ENCODE measurements at regions not wholly inside any gene's neighbourhood (a gene's known extent, or its start where the extent isn't known, plus 50 kb on each side); places are given as distances from the start of the nearest gene placed in this dataset.

DNA sequence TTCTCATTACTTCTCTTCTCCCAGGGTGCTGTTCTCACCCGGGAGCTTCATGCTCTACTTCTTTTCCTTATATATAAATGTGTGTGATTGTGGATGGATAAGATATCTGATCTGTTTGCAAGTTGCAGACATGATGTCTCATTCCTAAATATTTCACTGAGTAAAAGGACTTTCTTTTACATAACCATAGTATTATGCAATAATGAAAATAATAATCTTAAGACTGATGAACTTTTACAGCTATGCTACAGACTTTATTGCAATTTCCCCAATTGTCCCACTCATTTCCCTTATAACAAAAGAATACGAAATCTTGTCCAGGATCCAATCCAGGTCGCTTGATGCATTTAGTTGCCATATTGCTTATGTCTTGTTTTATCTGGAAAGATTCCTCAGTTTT, 284.5 kb upstream of the JAG1 start:
- DNase-seq: no peak

DNA sequence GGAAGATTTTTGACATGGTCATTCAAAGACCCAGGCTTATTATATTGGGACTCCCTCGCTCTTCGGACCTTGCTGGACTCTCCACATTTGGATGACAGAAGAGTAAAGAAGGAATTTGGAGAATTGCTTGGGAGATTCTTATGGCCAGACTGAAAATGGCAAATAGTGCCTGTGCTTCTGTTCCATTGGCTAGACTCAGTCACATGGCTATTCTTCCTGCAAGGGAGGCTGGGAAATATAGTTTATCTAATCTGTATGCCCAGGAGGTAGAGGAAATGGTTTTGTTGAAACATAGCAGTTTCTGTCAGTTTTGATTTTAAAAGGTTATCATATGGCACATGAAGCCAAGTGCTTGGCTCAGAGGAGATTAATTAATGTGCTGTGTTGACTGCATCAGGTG, 286.6 kb upstream of the JAG1 start:
- DNase-seq: no peak

DNA sequence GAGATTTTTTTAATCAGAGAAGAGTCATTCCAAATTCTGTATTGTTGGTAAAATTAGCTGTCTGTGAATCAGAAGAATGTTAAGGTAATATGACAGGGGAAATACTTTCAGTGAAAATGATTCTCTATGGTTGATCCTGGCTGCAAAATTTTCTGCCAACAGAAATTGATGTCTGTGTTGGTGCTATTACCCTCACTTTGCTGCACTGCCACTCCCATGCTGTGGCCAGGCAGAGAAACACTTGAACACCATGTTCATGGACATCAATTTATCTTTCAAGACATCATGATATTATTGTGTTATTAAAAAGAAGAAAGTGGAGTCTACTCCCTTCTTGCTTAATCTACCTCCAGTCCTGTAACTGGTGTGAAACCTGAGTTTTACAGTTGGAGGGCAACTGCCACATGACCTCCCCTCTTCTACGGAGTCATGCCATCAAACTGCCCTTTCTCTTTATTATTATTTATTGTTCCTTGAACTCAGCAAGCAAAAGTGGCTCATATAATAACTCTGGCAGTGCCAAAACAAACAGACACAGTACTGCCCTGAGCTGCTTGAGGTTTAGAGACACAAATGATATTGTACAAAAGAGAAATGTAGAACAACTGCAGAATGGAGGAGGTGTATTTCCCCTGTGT, 288.0 kb upstream of the JAG1 start:
- DNase-seq: no peak

DNA sequence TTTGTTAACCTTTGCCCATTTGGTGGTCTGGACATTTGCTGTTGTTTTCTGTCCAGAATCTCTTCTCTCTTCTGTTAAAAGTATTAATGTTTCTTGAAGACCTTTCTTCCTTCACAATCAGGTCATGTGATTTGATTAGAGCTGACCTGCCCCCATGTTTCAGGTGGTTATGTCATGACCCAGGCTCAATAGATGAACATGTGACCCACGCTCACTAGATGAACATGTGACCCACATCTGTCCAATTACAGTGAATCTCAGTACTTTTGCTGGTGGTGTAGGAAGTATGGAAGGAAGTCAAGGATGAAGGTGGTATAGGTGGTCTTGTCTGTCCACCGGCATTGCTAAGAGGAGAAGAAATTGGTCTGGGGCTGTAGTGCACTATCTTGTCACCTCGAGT, 289.1 kb upstream of the JAG1 start:
- DNase-seq: no peak

DNA sequence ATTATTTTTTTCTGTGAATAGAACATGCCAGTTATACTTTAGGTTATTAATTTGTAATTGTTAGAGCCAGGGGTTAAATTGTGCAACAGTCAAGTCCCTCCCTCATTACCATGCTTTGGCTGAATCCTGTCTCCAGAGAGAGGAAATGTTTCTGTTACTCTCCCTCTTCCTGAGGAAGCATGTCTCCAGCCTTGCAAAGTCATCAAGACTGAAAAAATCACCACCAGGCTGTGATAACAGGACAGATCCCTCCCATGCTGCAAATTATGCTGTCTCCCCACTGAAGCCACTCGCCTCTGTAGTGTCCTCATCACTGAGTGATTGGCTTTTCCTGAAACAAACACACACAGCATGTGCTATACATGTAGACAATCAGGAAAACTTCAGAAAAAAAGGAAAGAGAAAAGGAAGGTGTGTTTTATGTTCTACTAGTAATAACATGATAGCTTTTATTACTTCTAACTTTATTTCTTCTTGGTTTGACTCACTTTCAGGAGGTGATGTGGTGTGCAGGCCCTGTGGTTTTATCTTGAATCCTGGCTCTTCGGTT, 290.0 kb upstream of the JAG1 start:
- DNase-seq: no peak

DNA sequence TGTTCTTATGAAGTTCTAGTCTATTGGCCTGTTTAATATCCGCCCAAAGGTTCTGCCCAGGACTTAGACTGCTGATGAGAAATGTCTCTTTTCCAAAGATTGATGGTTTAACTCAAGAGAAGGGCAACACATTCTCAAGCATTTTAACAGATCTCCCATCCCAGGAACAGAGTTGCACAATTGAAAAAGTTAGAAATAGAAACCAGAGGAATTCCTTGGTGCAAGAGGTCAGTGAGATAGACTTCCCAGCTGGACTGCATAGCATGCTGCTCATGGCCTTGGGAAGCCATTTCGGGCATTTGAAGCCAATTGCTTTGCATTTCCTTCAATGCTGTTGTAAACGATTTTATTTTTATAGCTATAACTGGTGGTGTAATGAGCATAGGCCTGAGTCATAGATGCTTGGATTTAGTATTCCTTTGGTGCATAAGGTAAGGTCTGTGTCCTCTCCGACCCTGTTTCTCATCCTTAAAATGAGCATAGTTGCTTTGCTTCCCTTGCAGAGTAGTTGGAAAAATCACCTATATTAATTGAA, 292.2 kb upstream of the JAG1 start:
- DNase-seq: no peak

DNA sequence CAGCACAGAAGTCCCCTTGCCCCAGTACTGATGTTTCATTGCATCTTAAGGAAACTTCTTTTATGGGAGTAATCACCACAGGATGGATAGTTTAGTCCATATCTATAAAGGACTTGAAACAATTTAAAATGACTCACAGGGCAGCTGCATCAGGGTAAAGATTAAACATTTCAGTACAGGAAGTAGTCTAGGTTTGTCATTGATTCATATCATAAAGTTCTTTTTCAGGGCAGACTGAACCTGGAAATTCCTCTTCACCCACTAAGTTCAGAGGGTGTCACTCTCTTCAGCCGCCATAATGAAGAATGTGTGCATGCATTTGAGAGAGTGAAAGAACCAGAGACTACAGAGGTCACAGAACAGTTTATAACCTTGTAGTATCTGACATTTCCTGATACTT, 296.3 kb upstream of the JAG1 start:
- DNase-seq: peak; percentile 34

DNA sequence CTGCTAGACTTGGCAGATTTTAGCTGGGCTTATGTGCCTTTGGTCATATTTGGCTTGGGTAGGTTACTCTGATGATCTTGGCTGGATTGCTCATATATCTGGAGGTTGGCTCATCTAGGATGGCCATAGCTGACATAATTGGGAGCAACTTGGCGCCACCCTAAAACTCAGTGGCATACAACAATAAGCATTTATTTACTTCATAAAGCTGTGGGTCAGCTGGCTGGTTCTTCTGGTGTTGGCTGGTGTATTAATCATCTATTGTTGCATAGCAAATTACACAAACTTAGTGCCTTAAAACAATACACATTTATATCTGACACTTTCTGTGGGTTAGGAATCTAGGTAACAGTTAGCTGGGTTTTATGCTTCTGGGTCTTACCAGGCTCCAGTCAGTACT, 297.3 kb upstream of the JAG1 start:
- no peak for DNase-seq

DNA sequence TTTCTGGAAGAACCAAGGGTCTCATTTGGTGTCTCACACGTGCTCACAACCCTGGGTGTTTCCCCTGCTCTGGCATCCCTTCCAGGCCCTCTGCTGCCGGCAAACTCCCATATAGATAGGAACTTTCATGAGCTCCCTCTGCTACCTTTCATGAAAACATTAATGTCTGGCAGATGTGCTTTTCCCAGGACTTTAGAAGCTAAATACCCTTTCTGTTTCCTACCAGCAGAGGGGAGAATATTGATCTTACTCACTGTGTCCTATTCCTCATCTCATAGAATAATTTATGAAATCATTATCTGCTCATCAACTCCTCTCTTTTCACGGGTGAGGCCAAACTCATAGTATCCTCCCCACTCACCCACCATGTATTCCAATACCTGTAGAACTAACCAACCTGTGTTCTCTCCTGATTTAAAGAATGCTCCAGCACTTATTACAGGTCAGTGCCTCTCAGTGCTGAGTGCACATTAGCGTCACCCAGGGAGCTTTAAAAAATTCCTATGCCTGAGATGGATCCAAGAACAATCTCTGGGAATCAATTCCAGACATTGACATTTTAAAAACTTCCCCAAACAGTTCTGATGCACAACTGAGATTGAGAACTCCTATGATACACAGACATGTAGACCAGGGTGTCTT, 298.5 kb upstream of the JAG1 start:
- no peak for DNase-seq

DNA sequence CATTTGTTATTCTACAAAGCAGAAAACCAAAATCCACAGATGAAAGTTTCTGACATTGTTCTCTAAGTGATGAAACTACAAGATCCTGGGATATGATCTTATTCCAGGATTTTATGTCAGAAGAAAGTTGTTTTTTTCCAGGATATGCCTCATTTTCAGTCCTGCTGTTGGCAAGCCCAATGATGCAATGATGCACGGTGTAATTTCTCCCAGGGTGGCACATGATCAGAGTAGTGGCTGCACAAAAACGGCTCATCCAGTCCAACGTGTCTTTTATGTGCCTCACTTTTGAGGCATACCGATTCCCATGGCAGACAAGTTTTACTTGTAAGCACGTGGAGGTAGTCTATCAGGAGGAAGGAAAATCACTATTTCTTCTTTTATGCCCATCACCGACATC, 302.3 kb upstream of the JAG1 start:
- DNase-seq: no peak

DNA sequence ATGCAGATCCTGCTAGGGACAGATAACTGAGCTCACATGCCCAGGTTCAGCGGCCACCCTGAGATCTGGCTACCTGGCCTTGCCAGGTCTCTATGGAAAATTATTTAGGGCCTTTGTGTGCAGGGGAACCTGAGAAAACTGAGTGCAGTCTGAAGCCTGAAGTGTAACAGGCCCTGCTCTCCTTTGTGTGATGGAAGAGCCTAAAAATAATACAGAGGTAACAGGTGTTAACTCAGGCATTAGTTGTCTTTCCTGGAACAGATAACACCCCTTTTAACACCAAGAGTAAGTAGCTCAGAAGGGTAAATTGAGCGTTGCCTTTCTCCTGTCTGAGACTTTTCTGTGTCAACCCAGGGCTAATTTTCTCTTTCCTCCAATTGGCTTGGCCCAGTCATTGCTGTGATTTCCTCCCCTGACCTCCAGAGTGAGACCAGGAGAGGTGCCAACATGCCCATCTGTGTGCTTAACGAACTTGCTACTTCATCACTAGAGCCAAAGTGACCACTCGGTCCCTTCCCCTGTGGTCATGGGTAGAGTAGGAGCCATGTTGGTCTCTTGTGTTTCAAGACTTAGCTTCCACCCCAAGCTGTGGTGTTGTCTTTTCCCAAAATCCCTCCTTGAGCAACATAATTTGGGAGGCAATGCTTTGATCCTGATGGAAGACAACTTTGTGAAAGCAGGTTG, 304.4 kb upstream of the JAG1 start:
- no peak for DNase-seq

DNA sequence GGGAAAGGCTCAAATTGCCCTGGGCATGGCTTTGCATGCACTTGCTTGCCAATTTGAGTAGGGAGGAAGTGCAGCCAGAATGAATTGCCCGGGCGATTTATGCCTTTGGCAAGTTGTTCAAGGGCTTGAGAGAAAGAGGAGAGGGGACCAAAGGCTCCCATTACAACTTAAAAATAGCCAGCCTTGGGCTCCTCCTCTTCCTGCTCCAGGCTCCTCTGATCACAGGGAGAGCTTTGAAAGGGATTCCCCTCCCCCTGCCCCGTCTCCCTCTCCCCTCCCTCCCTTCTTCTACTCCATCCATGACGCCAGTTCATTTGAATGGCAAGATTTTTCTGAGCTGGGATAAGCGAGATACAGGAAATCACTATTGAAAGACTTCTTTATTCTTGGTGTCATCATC, 304.9 kb upstream of the JAG1 start:
- no peak for DNase-seq

DNA sequence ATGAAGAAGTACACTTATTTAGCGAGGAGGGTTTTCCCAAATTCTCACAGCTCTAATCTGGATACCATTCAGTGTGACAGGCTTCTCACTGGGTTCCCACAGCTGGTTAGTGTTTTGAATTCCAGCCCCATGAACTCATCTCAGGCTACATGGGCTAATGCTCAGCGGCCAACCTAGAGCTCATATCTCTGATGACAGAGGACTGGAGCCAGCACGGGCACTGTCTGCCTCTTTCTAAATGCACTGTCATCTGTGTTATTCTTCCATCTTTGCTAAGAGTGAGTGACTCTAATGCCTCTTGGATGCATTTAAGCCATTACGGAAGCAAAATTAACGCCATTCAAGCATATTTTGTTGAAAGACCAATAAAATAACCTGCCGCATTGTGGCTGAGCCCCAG, 308.9 kb upstream of the JAG1 start:
- DNase-seq: peak; percentile 90

DNA sequence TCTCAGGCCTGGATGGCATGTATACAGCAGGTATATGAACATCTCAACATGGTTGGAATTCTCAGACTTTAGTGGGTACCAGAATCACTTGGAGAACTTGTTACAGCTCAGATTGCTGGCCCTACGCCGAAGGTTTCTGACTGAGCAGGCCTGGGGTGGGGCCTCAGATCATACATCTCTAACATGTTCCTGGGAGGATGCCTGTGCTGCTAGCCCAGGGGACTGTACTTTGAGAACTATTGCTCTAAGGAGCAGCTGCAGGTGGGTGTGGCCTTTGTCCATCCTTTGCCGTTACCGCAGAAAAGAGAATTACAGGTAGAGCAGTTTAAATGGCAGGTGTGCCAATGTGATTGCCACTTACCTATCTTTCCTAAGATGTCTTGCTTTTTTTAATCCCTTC, 310.5 kb upstream of the JAG1 start:
- no peak for DNase-seq

DNA sequence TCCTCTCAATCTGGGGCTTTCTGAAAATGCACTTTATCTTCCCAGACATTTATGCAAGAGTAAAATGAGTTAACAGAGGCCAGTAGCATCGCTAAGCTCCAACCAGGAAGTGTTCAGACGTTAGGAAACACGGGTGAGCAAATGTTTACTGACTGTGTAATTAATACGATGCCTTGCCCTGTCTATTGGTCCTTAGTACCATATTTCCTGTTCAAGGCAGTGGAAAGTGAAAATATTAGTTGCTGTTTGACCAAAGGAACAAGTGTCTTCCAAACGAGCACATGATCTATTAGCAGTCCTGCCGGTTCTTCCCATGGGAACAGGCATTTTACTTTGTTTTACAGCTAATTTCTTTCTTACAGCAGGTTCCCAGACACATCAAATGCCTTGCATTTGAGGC, 311.1 kb upstream of the JAG1 start:
- DNase-seq: no peak

DNA sequence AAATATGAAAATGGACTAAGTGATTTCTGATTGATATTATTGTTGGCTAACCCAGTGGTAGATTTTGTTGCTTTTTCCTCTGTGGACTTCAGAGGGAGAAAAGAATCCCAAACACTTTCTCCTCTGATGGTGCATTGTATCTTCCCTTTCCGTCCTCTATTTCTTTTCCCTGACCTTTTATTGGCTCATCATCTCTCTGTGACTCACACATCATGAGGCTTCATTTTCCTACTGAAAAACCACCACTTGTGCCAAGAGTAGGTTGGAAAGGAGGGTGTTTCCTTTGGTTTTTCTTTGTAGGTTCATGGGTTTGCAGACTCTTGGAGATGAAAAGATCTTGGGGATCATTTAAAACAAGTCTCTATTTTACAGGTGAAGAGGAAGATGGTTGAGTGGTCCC, 311.7 kb upstream of the JAG1 start:
- peak; percentile 56 for DNase-seq

DNA sequence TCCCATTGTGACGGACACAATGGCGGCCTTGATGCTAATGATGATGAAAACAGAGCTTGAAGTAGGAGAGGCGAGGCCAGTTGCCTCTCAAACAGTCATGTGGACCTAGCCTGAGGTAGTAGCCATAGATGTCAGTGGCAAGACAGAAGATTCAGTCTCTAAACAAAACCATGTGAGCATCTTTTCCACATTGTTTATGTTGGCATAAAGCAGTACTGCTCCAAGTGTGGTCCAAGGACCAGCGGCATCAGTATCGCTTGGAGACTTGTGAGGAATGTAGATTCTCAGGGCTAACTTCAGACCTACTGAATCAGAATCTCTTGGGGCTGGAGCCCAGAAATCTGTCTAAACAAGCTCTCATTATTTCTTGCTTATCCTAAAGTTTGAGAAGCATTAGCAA, 312.8 kb upstream of the JAG1 start:
- DNase-seq: peak; percentile 75

DNA sequence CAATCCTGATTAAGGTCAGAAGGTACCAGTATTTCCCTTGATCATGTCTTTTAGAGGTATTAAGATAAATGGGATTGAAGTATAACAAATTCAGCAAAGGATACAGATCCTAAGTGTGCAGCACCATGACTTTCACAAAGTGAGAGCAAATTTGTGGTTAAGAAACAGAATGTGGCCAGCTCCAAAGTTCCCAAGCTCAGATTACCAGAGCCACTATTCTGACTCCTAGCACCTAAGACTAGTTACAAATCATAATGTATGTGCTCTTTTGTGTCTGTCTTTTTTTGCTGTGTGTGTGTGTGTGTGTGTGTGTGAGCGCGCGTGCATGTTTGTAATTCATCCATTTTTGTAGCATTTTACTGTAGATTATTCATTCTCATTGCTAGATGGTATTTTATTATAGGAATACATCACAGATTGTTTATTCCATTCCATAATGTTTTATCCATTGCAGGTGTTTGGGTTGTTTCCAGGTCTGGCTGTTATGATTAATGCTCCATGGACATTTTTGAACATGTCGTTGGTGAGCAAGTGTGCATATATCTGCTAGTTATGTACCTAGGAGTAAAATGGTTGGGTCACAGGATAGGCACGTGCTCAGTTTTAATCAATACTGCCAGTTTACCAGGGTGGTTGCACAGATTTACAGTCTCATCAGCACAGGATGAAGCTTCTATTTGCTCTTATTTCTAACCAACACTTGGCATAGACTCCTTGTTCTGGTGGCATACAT, 314.0 kb upstream of the JAG1 start:
- DNase-seq: no peak

DNA sequence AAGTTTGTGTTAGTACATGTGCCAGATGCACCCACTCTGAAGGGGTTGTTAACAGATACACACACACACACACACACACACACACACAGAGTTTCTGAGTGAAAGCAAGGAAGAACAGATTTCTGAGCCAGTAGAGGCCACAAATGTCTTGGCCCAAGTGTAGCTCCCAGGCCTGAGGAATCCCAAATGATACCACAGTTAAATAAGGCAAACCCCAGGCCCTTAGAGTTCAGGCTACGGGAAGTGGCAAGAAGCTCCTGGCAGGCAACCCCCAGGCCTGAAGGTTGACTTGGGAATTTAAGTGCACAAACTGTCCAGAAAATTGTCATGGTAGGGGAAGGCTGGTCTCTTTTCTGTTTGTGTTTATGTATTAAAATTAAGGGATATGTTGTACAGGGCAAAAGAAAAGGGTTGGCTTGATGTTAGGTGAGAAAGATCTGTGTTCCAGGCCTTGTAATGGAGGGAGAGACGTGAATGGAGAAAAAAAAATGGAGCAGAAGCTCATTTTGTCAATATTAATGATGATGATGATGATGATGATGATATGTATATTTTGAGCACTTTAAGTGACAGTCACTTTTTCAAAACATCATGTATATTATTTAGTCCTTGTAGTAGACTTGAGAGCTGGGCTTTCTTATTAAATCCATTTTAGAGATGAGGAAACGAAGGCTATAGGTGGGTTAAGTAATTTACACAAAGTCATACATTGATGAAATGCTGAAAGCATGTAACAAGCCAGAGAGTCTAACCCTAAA, 317.0 kb upstream of the JAG1 start:
- no peak for DNase-seq

DNA sequence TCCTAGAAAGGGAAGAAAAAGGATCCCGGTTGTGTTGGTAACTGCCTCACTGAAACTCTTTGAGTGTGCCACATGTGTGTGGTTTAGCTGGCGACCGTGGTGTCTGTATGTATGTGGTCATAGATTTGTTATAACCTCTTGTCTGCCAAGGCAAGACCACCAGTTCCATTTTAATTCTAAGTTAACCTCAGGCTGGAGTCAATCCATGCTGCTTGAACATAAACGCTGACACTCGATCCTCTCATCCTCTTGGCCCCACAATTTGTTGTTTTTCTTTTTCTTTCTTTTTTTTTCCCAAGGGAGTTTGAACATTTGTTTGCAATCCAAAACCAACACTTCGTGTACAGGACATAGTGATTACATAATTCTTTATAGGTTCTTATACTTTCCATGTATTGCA, 318.9 kb upstream of the JAG1 start:
- DNase-seq: peak; percentile 40

DNA sequence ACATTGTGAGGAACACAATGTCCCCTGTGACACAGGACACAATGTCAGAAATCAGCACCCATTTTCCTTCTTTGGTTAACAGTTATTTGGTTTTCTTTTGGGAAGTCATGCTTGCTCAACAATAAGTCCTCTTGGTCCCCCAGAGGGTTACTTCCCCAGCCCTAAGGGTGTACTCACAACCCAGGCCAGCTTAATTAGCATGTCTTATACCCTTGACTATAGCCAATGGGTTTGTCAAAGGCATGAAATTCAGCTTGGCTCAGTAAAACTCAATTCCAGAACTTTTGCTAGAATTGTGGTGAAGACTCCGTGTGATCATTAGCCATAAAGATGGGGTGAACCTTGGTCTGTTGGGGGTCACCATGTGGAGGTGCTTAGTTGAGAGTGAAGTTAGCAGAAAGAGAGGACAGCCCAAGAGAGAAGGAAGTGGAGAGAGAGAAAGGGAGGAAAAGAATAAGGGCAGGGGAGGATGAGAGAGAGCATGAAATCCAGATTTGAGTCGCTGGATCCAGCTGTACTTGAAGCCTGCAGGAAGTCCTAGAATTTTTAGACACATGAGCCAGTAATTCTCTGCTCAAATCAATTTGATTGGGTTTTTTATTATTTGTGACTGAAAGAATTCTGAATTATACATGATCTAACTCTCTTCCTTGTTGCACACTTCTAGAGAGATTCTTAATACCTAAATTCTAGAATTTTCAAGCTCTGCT, 321.3 kb upstream of the JAG1 start:
- no peak for DNase-seq

DNA sequence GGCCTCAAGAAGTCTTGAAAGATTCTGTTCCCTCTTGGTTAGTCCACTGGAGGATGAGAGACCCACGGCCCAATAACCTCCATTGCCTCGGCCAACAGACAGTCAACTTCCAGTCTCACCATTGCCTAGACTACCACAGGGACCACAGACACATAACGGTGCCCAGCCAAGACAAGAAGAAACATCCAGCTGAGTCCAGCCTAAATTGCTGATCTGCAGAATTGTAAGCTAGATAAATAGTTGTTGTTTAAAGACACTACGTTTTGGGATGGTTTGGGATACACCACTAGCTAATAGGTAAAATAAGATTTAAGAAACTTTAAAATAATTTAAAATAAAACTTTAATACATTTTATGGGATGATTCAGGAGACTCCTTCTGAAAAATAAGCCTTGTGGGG, 324.7 kb upstream of the JAG1 start:
- DNase-seq: no peak

All from fibroblast of skin of right biceps (primary cell).